ENCODE measurements at regions not wholly inside any gene's neighbourhood (a gene's known extent, or its start where the extent isn't known, plus 50 kb on each side); places are given as distances from the start of the nearest gene placed in this dataset.
A peak's percentile ranks its signal among the peaks of the same experiment; 100 is the strongest.

GRCh38 chr5:167307042-167307441, 984.4 kb upstream of the WWC1 start:
- Histone ChIP-seq H2BK15ac (ENCODE audit: low read depth, poor library complexity, severe bottlenecking) (no peak overlapping the region), H3K79me1 (replicated peaks; ENCODE audit: low read length, poor library complexity, severe bottlenecking) (no peaks in the 10 kb centered on the region)
- WGBS, result 82% methylated on average over 4 of the region's 4 CpGs

DNA sequence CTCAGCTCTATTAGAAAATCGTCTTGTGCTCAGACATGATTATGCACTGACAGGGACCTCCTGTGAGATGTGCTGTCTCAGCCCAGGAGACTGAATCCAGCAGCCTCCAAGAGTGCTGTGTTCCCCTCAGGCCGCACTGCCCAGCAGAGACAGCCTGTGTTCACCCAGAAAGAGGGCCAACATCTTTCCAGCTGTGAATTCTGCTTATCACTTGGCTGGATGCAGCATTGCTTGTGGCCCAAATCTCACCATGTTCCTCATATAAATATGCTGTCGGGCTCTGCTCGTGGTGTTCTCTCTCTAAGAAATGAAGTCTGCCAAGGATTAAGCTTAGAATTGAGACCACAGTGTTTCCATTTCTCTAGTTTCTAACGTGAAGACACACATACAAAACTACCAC, 983.0 kb upstream of the WWC1 start:
- no peak for DNase-seq
- H3K79me1 ChIP-seq (replicated peaks; ENCODE audit: low read length, poor library complexity, severe bottlenecking), result no peaks in the 10 kb centered on the region
- peaks cover 14 to 24% of the 10 kb centered on the region in 2 experiments for H3K27me3 ChIP-seq (ENCODE audit: control insufficient read depth in 1 of 2, insufficient read depth in 1 of 2, low read length in 2 of 2)
- no peak overlapping the region for H4K91ac ChIP-seq (ENCODE audit: low read length)
- H3K14ac ChIP-seq (ENCODE audit: low read length in 2 of 2), result no peak overlapping the region
- H4K8ac ChIP-seq (ENCODE audit: low read length), result no peak overlapping the region
- no peak overlapping the region for H2AFZ ChIP-seq (ENCODE audit: low read depth, low read length)
- H3K36me3 ChIP-seq (ENCODE audit: control insufficient read depth in 1 of 2, insufficient read depth in 2 of 2, low read depth in 1 of 2, low read length in 2 of 2), result no peaks in the 10 kb centered on the region
- H2AK5ac ChIP-seq (ENCODE audit: low read length, severe bottlenecking), result no peak overlapping the region
- no peak overlapping the region for H2BK120ac ChIP-seq (ENCODE audit: low read depth, low read length)
- H3K4me2 ChIP-seq (ENCODE audit: low read length, poor library complexity, severe bottlenecking), result no peak overlapping the region
- H2BK5ac ChIP-seq (ENCODE audit: low read depth, low read length, poor library complexity, severe bottlenecking), result no peak overlapping the region
- H3K18ac ChIP-seq (ENCODE audit: low read depth in 1 of 2, low read length in 2 of 2), result no peak overlapping the region
- H2BK15ac ChIP-seq (ENCODE audit: low read depth, poor library complexity, severe bottlenecking), result no peak overlapping the region
- WGBS, result 94% methylated on average over 4 of the region's 5 CpGs
- no peaks in the 10 kb centered on the region for H3K4me1 ChIP-seq (ENCODE audit: control insufficient read depth, insufficient read depth, low read depth, low read length)
- no peak overlapping the region for H3K4me3 ChIP-seq (ENCODE audit: insufficient read depth in 1 of 2, low read depth in 1 of 2, low read length in 2 of 2)
- peak overlapping the region in 1 of 2 experiments; percentile 14 for H3K23ac ChIP-seq (ENCODE audit: low read length in 2 of 2)
- H3K27ac ChIP-seq (ENCODE audit: low read length, poor library complexity, severe bottlenecking), result no peak overlapping the region
- no peak overlapping the region for H2BK12ac ChIP-seq (ENCODE audit: low read length in 2 of 2)
- H3K9me3 ChIP-seq (ENCODE audit: control insufficient read depth, low read length), result peaks cover 3% of the 10 kb centered on the region
- no peak overlapping the region for H3K4ac ChIP-seq (ENCODE audit: low read depth in 1 of 2, low read length in 2 of 2)
- no peak overlapping the region for H3K9ac ChIP-seq (ENCODE audit: low read length)

More at GRCh38 chr5:167307042-167307441, 984.4 kb upstream of the WWC1 start:
- H4K91ac ChIP-seq (ENCODE audit: low read length), result no peak overlapping the region
- H3K27me3 ChIP-seq (ENCODE audit: control insufficient read depth in 1 of 2, insufficient read depth in 1 of 2, low read length in 2 of 2), result peaks cover 14 to 24% of the 10 kb centered on the region in 2 experiments
- no peak overlapping the region for H2AK5ac ChIP-seq (ENCODE audit: low read length, severe bottlenecking)
- no peak overlapping the region for H3K27ac ChIP-seq (ENCODE audit: low read length, poor library complexity, severe bottlenecking)
- no peak for DNase-seq
- no peak overlapping the region for H3K4me2 ChIP-seq (ENCODE audit: low read length, poor library complexity, severe bottlenecking)
- H3K23ac ChIP-seq (ENCODE audit: low read length in 2 of 2), result no peak overlapping the region
- H3K14ac ChIP-seq (ENCODE audit: low read length in 2 of 2), result no peak overlapping the region
- H2BK5ac ChIP-seq (ENCODE audit: low read depth, low read length, poor library complexity, severe bottlenecking), result no peak overlapping the region
- H2BK12ac ChIP-seq (ENCODE audit: low read length in 2 of 2), result no peak overlapping the region
- H3K18ac ChIP-seq (ENCODE audit: low read depth in 1 of 2, low read length in 2 of 2), result no peak overlapping the region
- no peak overlapping the region for H3K9ac ChIP-seq (ENCODE audit: low read length)
- no peaks in the 10 kb centered on the region for H3K4me1 ChIP-seq (ENCODE audit: control insufficient read depth, insufficient read depth, low read depth, low read length)
- H4K8ac ChIP-seq (ENCODE audit: low read length), result no peak overlapping the region
- no peak overlapping the region for H3K4me3 ChIP-seq (ENCODE audit: insufficient read depth in 1 of 2, low read depth in 1 of 2, low read length in 2 of 2)
- H3K9me3 ChIP-seq (ENCODE audit: control insufficient read depth, low read length), result peaks cover 3% of the 10 kb centered on the region
- H2BK120ac ChIP-seq (ENCODE audit: low read depth, low read length), result no peak overlapping the region
- no peak overlapping the region for H3K4ac ChIP-seq (ENCODE audit: low read depth in 1 of 2, low read length in 2 of 2)
- H2AFZ ChIP-seq (ENCODE audit: low read depth, low read length), result no peak overlapping the region
- no peaks in the 10 kb centered on the region for H3K36me3 ChIP-seq (ENCODE audit: control insufficient read depth in 1 of 2, insufficient read depth in 2 of 2, low read depth in 1 of 2, low read length in 2 of 2)

DNA sequence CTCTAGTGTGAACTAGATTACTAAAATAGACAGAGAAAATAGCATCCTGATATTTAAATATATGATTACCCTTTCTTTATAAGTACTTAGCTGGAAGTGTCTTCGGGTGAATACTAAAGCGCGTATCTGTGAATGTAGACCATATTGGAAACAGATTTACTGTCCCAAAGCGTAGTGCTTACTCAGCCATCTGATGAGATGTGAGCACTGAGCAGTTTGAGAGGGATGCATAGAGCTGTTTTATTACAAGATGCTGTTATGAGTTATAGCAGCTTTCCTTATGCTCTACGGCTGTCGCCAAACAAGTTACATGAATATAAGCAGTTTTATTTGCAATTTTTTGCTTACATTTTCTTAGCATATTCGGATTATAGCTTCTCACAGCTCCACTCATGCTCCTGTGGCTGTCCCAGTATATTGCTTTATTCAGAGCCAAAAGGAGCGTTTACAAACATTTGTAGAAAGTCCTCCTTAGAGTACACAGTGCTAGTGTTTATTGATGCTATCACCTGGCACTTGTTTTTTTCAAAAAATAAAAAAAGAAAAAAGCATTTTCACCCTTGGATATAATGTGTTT, 981.4 kb upstream of the WWC1 start:
- peaks cover 14 to 18% of the 10 kb centered on the region in 2 experiments for H3K27me3 ChIP-seq (ENCODE audit: control insufficient read depth in 1 of 2, insufficient read depth in 1 of 2, low read length in 2 of 2)
- H4K8ac ChIP-seq (ENCODE audit: low read length), result no peak overlapping the region
- no peak overlapping the region for H3K4ac ChIP-seq (ENCODE audit: low read depth in 1 of 2, low read length in 2 of 2)
- no peak overlapping the region for H2BK120ac ChIP-seq (ENCODE audit: low read depth, low read length)
- H3K36me3 ChIP-seq (ENCODE audit: control insufficient read depth in 1 of 2, insufficient read depth in 2 of 2, low read depth in 1 of 2, low read length in 2 of 2), result no peaks in the 10 kb centered on the region
- no peak overlapping the region for H2AK5ac ChIP-seq (ENCODE audit: low read length, severe bottlenecking)
- no peak overlapping the region for H2AFZ ChIP-seq (ENCODE audit: low read depth, low read length)
- H3K4me1 ChIP-seq (ENCODE audit: control insufficient read depth, insufficient read depth, low read depth, low read length), result no peaks in the 10 kb centered on the region
- no peak overlapping the region for H2BK12ac ChIP-seq (ENCODE audit: low read length in 2 of 2)
- no peak overlapping the region for H3K23ac ChIP-seq (ENCODE audit: low read length in 2 of 2)
- H3K9me3 ChIP-seq (ENCODE audit: control insufficient read depth, low read length), result peaks cover 3% of the 10 kb centered on the region
- H3K79me1 ChIP-seq (replicated peaks; ENCODE audit: low read length, poor library complexity, severe bottlenecking), result no peaks in the 10 kb centered on the region
- H3K9ac ChIP-seq (ENCODE audit: low read length), result no peak overlapping the region
- H2BK5ac ChIP-seq (ENCODE audit: low read depth, low read length, poor library complexity, severe bottlenecking), result no peak overlapping the region
- H3K14ac ChIP-seq (ENCODE audit: low read length in 2 of 2), result no peak overlapping the region
- no peak for DNase-seq
- no peak overlapping the region for H3K4me3 ChIP-seq (ENCODE audit: insufficient read depth in 1 of 2, low read depth in 1 of 2, low read length in 2 of 2)
- no peak overlapping the region for H3K27ac ChIP-seq (ENCODE audit: low read length, poor library complexity, severe bottlenecking)
- over 99% methylated on average over 7 of the region's 8 CpGs for WGBS
- no peak overlapping the region for H4K91ac ChIP-seq (ENCODE audit: low read length)
- H2BK15ac ChIP-seq (ENCODE audit: low read depth, poor library complexity, severe bottlenecking), result no peak overlapping the region
- H3K4me2 ChIP-seq (ENCODE audit: low read length, poor library complexity, severe bottlenecking), result no peak overlapping the region
- H3K18ac ChIP-seq (ENCODE audit: low read depth in 1 of 2, low read length in 2 of 2), result no peak overlapping the region

GRCh38 chr5:167311340-167311739, 980.1 kb upstream of the WWC1 start:
- no peak overlapping the region for H3K23ac ChIP-seq (ENCODE audit: low read length in 2 of 2)
- no peak overlapping the region for H2BK15ac ChIP-seq (ENCODE audit: low read depth, poor library complexity, severe bottlenecking)
- no peak overlapping the region for H2BK5ac ChIP-seq (ENCODE audit: low read depth, low read length, poor library complexity, severe bottlenecking)
- no peaks in the 10 kb centered on the region for H3K9me3 ChIP-seq (ENCODE audit: control insufficient read depth, low read length)
- H3K27me3 ChIP-seq (ENCODE audit: control insufficient read depth in 1 of 2, insufficient read depth in 1 of 2, low read length in 2 of 2), result peaks cover 8 to 10% of the 10 kb centered on the region in 2 experiments
- no peak overlapping the region for H3K4ac ChIP-seq (ENCODE audit: low read depth in 1 of 2, low read length in 2 of 2)
- no peaks in the 10 kb centered on the region for H3K36me3 ChIP-seq (ENCODE audit: control insufficient read depth in 1 of 2, insufficient read depth in 2 of 2, low read depth in 1 of 2, low read length in 2 of 2)
- no peak overlapping the region for H2AK5ac ChIP-seq (ENCODE audit: low read length, severe bottlenecking)
- H2BK12ac ChIP-seq (ENCODE audit: low read length in 2 of 2), result no peak overlapping the region
- H3K4me2 ChIP-seq (ENCODE audit: low read length, poor library complexity, severe bottlenecking), result no peak overlapping the region
- no peak overlapping the region for H3K9ac ChIP-seq (ENCODE audit: low read length)
- H2BK120ac ChIP-seq (ENCODE audit: low read depth, low read length), result no peak overlapping the region
- H3K4me1 ChIP-seq (ENCODE audit: control insufficient read depth, insufficient read depth, low read depth, low read length), result no peaks in the 10 kb centered on the region
- H4K8ac ChIP-seq (ENCODE audit: low read length), result no peak overlapping the region
- no peak overlapping the region for H3K18ac ChIP-seq (ENCODE audit: low read depth in 1 of 2, low read length in 2 of 2)
- H3K27ac ChIP-seq (ENCODE audit: low read length, poor library complexity, severe bottlenecking), result no peak overlapping the region
- no peaks in the 10 kb centered on the region for H3K79me1 ChIP-seq (replicated peaks; ENCODE audit: low read length, poor library complexity, severe bottlenecking)
- no peak overlapping the region for H3K14ac ChIP-seq (ENCODE audit: low read length in 2 of 2)
- no CpG with 5 or more reads among the region's 3 CpGs for WGBS
- H3K4me3 ChIP-seq (ENCODE audit: insufficient read depth in 1 of 2, low read depth in 1 of 2, low read length in 2 of 2), result no peak overlapping the region
- no peak for DNase-seq
- no peak overlapping the region for H4K91ac ChIP-seq (ENCODE audit: low read length)
- no peak overlapping the region for H2AFZ ChIP-seq (ENCODE audit: low read depth, low read length)
